ENCODE measurements at regions not wholly inside any gene's neighbourhood (a gene's known extent, or its start where the extent isn't known, plus 50 kb on each side); places are given as distances from the start of the nearest gene placed in this dataset.

- ATAC-seq: no peak
- H3K4me3 ChIP-seq: no peak overlapping the region
- 65% methylated on average over 4 of the region's 6 CpGs for WGBS (ENCODE audit: insufficient coverage, low coverage, low lambda C conversion rate, missing lambda C conversion rate)
- intact Hi-C loops (cut with DNase I): no loop called here
- H3K4me1 ChIP-seq: no peaks in the 10 kb centered on the region
- H3K36me3 ChIP-seq: no peaks in the 10 kb centered on the region
- no peak for DNase-seq
- TF ChIP-seq POLR2A (IDR thresholded peaks at IDR 0.05) (no peak), CTCF (IDR thresholded peaks at IDR 0.05) (no peak)
- no peaks in the 10 kb centered on the region for H3K27me3 ChIP-seq
- no peak overlapping the region for H3K27ac ChIP-seq
- no peaks in the 10 kb centered on the region for H3K9me3 ChIP-seq
Observed at GRCh38 chr16:79402920-79403319, 197.6 kb downstream of the MAF start.

- H3K4me1 ChIP-seq: no peaks in the 10 kb centered on the region
- no peaks in the 10 kb centered on the region for H3K36me3 ChIP-seq
- WGBS (ENCODE audit: insufficient coverage, low coverage, low lambda C conversion rate, missing lambda C conversion rate): no CpG with 5 or more reads among the region's 5 CpGs
- TF ChIP-seq CTCF (IDR thresholded peaks at IDR 0.05) (no peak), POLR2A (IDR thresholded peaks at IDR 0.05) (no peak)
- intact Hi-C loops (cut with DNase I): no loop called here
- H3K27ac ChIP-seq: no peak overlapping the region
- ATAC-seq: peak in 3 of 4 donors; percentile 9 to 62 (median 45)
- no peaks in the 10 kb centered on the region for H3K27me3 ChIP-seq
- H3K9me3 ChIP-seq: no peaks in the 10 kb centered on the region
- DNase-seq: peak in 2 of 3 donors; percentile 52 to 60
- H3K4me3 ChIP-seq: no peak overlapping the region
Observed at GRCh38 chr16:79402356-79402755, 198.2 kb downstream of the MAF start.

GRCh38 chr16:79401782-79402181 is 198.8 kb downstream of the MAF start:
- TF ChIP-seq CTCF (IDR thresholded peaks at IDR 0.05) (no peak), POLR2A (IDR thresholded peaks at IDR 0.05) (no peak)
- intact Hi-C loops (cut with DNase I): no loop called here
- 100% methylated on average over 1 of the region's 1 CpG for WGBS (ENCODE audit: insufficient coverage, low coverage, low lambda C conversion rate, missing lambda C conversion rate)
- H3K9me3 ChIP-seq: no peaks in the 10 kb centered on the region
- H3K4me1 ChIP-seq: no peaks in the 10 kb centered on the region
- no peak overlapping the region for H3K4me3 ChIP-seq
- no peaks in the 10 kb centered on the region for H3K27me3 ChIP-seq
- DNase-seq (no peak), ATAC-seq (no peak)
- no peak overlapping the region for H3K27ac ChIP-seq
- no peaks in the 10 kb centered on the region for H3K36me3 ChIP-seq

- Histone ChIP-seq H3K4me1 (no peaks in the 10 kb centered on the region), H3K27ac (no peak overlapping the region)
- ATAC-seq: no peak
Observed at GRCh38 chr16:79401157-79401556, 199.4 kb downstream of the MAF start.

More at GRCh38 chr16:79401157-79401556, 199.4 kb downstream of the MAF start:
- Histone ChIP-seq H3K4me3 (no peak overlapping the region), H3K36me3 (no peaks in the 10 kb centered on the region), H3K9me3 (no peaks in the 10 kb centered on the region), H3K27me3 (no peaks in the 10 kb centered on the region)
- DNase-seq: no peak
- intact Hi-C loops (cut with DNase I): no loop called here
- no peak for TF ChIP-seq POLR2A (IDR thresholded peaks at IDR 0.05)
- TF ChIP-seq CTCF (IDR thresholded peaks at IDR 0.05): no peak
- 91% methylated on average over 4 of the region's 4 CpGs for WGBS (ENCODE audit: insufficient coverage, low coverage, low lambda C conversion rate, missing lambda C conversion rate)
